CD4-positive, alpha-beta T cell (primary cell): ENCODE measurements at regions not wholly inside any gene's neighbourhood (a gene's known extent, or its start where the extent isn't known, plus 50 kb on each side); places are given as distances from the start of the nearest gene placed in this dataset.

Experiments
- ATAC-seq: fragments of 200-7000 bp; cut with Tn5 transposase; one replicate; pipeline ENCODE4 v1.10.0; 2022; ENCODE audit warnings: mild to moderate bottlenecking; ENCODE audit not compliant: poor library complexity
- CTCF ChIA-PET: fragments of 350-600 bp; sonication (Branson Sonifier 250); formaldehyde crosslinking; loops from one replicate; lab custom pipeline; 2021; ENCODE audit warnings: antibody characterized with exemption, inconsistent platforms; lab: Charles Lee
- POLR2A ChIA-PET: fragments of 350-600 bp; sonication (Branson Sonifier 250); formaldehyde crosslinking; loops from one replicate; lab custom pipeline; 2021; ENCODE audit warnings: antibody characterized with exemption, inconsistent platforms; lab: Charles Lee
- DNase-seq, 14 experiments: peaks; one replicate each; pipeline ENCODE4 v3.0.0-alpha.2; 2013 to 2020; ENCODE audit warnings: mixed read lengths in 2 of 14
- H3K27ac ChIP-seq, 2 donors: one replicate each; pipeline versions ENCODE4 v1.5.1 to v1.7.0; 2013; ENCODE audit warnings: low read length in 2 of 2, low read depth in 1 of 2, mild to moderate bottlenecking in 1 of 2
- H3K27me3 ChIP-seq, 2 experiments: 1 replicate in 1 of 2; 2 replicates in 1 of 2; pipeline versions ENCODE4 v1.6.1 to v1.7.0; 2013; ENCODE audit warnings: low read length in 2 of 2, control low read depth in 1 of 2, mild to moderate bottlenecking in 1 of 2, moderate library complexity in 1 of 2; ENCODE audit not compliant: insufficient read depth in 2 of 2, control insufficient read depth in 1 of 2
- H3K36me3 ChIP-seq: one replicate; pipeline ENCODE4 v1.6.1; 2013; ENCODE audit warnings: low read length, control low read depth; ENCODE audit not compliant: insufficient read depth
- H3K4me1 ChIP-seq: one replicate; pipeline ENCODE4 v1.6.1; 2013; ENCODE audit warnings: low read length, control low read depth; ENCODE audit not compliant: insufficient read depth
- H3K4me3 ChIP-seq: one replicate; pipeline ENCODE4 v1.5.1; 2013; ENCODE audit warnings: mild to moderate bottlenecking, low read length, moderate library complexity
- H3K9me3 ChIP-seq, 2 experiments: 1 replicate in 1 of 2; 2 replicates in 1 of 2; pipeline versions ENCODE4 v1.6.1 to v1.7.0; 2013; ENCODE audit warnings: low read length in 2 of 2, mild to moderate bottlenecking in 2 of 2, control low read depth in 1 of 2, moderate library complexity in 1 of 2; ENCODE audit not compliant: control insufficient read depth in 1 of 2, insufficient read depth in 1 of 2
- H3K27ac Mint-ChIP-seq: one replicate; pipeline ENCODE4 v1.8.0; 2020; ENCODE audit warnings: mixed read lengths
- H3K27me3 Mint-ChIP-seq: one replicate; pipeline ENCODE4 v1.8.0; 2021; ENCODE audit warnings: mixed read lengths
- H3K36me3 Mint-ChIP-seq: one replicate; pipeline ENCODE4 v1.8.0; 2021; ENCODE audit warnings: low read depth, mixed read lengths
- H3K4me1 Mint-ChIP-seq: one replicate; pipeline ENCODE4 v1.8.0; 2021; ENCODE audit warnings: low read depth, mixed read lengths
- H3K4me3 Mint-ChIP-seq: one replicate; pipeline ENCODE4 v1.8.0; 2020; ENCODE audit warnings: mild to moderate bottlenecking, mixed read lengths
- H3K9me3 Mint-ChIP-seq: one replicate; pipeline ENCODE4 v1.8.0; 2020; ENCODE audit warnings: mixed read lengths
- CTCF ChIP-seq: fragments of 200-600 bp; IDR thresholded peaks from one replicate; pipeline ENCODE4 v1.8.0; 2022; ENCODE audit warnings: antibody characterized with exemption, mild to moderate bottlenecking
- intact Hi-C, 2 experiments: fragments of 100-400 bp; cut with DNase I in 1 of 2; cut with micrococcal nuclease in 1 of 2; formaldehyde crosslinking; loops; one replicate each; pipeline versions ENCODE4 v1.15.1 to v1.9.0; 2023 to 2025; cut with DNase I, micrococcal nuclease

GRCh38 chr10:118500477-118501104, 94.9 kb downstream of the PRLHR start:
- peaks cover 42% of the 10 kb centered on the region for H3K27me3 Mint-ChIP-seq
- no peaks in the 10 kb centered on the region for H3K36me3 ChIP-seq
- no peak overlapping the region for H3K27ac ChIP-seq
- H3K4me1 Mint-ChIP-seq: no peaks in the 10 kb centered on the region
- no peak overlapping the region for H3K4me3 ChIP-seq
- H3K4me3 Mint-ChIP-seq: no peak overlapping the region
- no peaks in the 10 kb centered on the region for H3K36me3 Mint-ChIP-seq
- intact Hi-C loops: no loop called here
- H3K4me1 ChIP-seq: no peaks in the 10 kb centered on the region
- TF ChIP-seq CTCF: no peak
- ATAC-seq (no peak), DNase-seq (no peak)
- H3K9me3 ChIP-seq: no peaks in the 10 kb centered on the region
- H3K27me3 ChIP-seq: peaks cover 4 to 8% of the 10 kb centered on the region in 2 experiments
- ChIA-PET POLR2A (no interaction called here), CTCF (interaction anchor here (0.9 kb wide), 1 partner anchor 8 kb away, joined by 4 read pairs; no protein-coding TSS in a partner anchor)
- no peaks in the 10 kb centered on the region for H3K9me3 Mint-ChIP-seq
- no peak overlapping the region for H3K27ac Mint-ChIP-seq

DNA sequence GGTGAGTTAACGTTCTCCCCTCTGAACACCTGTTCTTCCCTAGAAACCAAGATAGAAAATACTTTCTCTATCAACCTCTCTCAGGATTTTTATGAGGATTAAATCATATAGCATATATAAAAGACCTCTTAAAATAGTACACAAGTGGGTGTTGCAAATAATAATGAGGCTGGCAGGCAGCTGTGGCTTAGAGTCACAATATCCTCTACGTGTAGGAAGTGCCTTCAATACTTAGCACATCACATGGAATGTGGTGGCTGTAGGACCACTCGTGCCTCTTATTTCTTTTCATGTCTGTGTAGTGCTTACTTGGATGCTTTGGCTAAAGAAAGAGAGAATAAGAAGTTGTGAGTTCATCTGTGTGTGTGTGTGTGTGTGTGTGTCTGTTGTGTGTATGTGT, 96.3 kb downstream of the PRLHR start:
- ChIA-PET CTCF (no interaction called here), POLR2A (no interaction called here)
- no peaks in the 10 kb centered on the region for H3K9me3 Mint-ChIP-seq
- H3K27me3 ChIP-seq: peaks cover 4 to 8% of the 10 kb centered on the region in 2 experiments
- no peaks in the 10 kb centered on the region for H3K36me3 ChIP-seq
- no peaks in the 10 kb centered on the region for H3K36me3 Mint-ChIP-seq
- intact Hi-C loops: no loop called here
- no peak for DNase-seq
- ATAC-seq: no peak
- no peak overlapping the region for H3K4me3 Mint-ChIP-seq
- H3K4me1 Mint-ChIP-seq: no peaks in the 10 kb centered on the region
- TF ChIP-seq CTCF: no peak
- no peak overlapping the region for H3K27ac Mint-ChIP-seq
- no peaks in the 10 kb centered on the region for H3K9me3 ChIP-seq
- H3K4me3 ChIP-seq: no peak overlapping the region
- H3K27me3 Mint-ChIP-seq: peaks cover 47% of the 10 kb centered on the region
- no peaks in the 10 kb centered on the region for H3K4me1 ChIP-seq
- no peak overlapping the region for H3K27ac ChIP-seq

DNA sequence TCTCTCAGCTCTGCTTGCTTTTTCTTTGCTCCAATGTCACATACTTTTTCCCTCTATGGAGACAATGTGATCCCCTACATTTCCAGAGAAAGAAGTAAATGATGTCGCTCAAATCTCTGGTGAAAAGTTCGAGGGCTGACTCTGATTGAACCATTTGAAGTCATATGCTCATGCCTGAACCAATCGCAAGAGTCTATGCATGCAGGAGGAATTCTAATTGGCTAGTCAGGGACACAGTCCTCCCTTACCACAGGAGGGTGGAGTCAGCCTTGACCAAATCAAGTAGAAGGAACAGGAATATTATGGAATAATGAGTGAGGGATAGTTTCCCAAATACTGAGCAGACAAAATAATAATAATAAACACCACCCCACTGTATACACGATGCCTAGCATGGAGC, 96.8 kb downstream of the PRLHR start:
- DNase-seq: no peak
- Histone ChIP-seq H3K36me3 (no peaks in the 10 kb centered on the region), H3K9me3 (no peaks in the 10 kb centered on the region), H3K27ac (no peak overlapping the region), H3K27me3 (peaks cover 4 to 8% of the 10 kb centered on the region in 2 experiments), H3K4me1 (no peaks in the 10 kb centered on the region), H3K4me3 (no peak overlapping the region)
- TF ChIP-seq CTCF: no peak
- H3K9me3 Mint-ChIP-seq: no peaks in the 10 kb centered on the region
- ATAC-seq: no peak
- H3K4me1 Mint-ChIP-seq: no peaks in the 10 kb centered on the region
- H3K27ac Mint-ChIP-seq: no peak overlapping the region
- H3K27me3 Mint-ChIP-seq: peaks cover 49% of the 10 kb centered on the region
- H3K4me3 Mint-ChIP-seq: no peak overlapping the region
- ChIA-PET CTCF (no interaction called here), POLR2A (no interaction called here)
- intact Hi-C loops: no loop called here
- no peaks in the 10 kb centered on the region for H3K36me3 Mint-ChIP-seq
